Karpas-422 (cell line): ENCODE measurements at regions not wholly inside any gene's neighbourhood (a gene's known extent, or its start where the extent isn't known, plus 50 kb on each side); places are given as distances from the start of the nearest gene placed in this dataset.
"Not testable (repeated sequence)": the region's sequence is repeated elsewhere in the genome, so short reads cannot be mapped to it uniquely, and the experiment has no call there.

ENCODE experiments used
- DNase-seq: peaks from one replicate; pipeline ENCODE4 v3.0.0-alpha.2; 2015
- H2AFZ ChIP-seq: fragments of 200-600 bp; sonication (generic); 2 replicates; pipeline ENCODE4 v1.6.1; 2014; ENCODE audit warnings: antibody characterized with exemption, low read length, mixed read lengths
- H3K27ac ChIP-seq: fragments of 200-600 bp; sonication (generic); 2 replicates; pipeline ENCODE4 v1.5.1; 2014; ENCODE audit warnings: mild to moderate bottlenecking, low read length, moderate library complexity
- H3K27me3 ChIP-seq: fragments of 200-600 bp; sonication (generic); 2 replicates; pipeline ENCODE4 v1.6.1; 2014; ENCODE audit warnings: low read length, mixed read lengths
- H3K36me3 ChIP-seq: fragments of 200-600 bp; sonication (generic); 2 replicates; pipeline ENCODE4 v1.6.1; 2014; ENCODE audit warnings: low read length, mixed read lengths; ENCODE audit not compliant: insufficient read depth
- H3K4me1 ChIP-seq: fragments of 200-600 bp; sonication (generic); 2 replicates; pipeline ENCODE4 v1.6.1; 2014; ENCODE audit warnings: mild to moderate bottlenecking, low read length, mixed read lengths
- H3K4me2 ChIP-seq: fragments of 200-600 bp; sonication (generic); 2 replicates; pipeline ENCODE4 v1.6.1; 2014; ENCODE audit warnings: low read length, low read depth, mild to moderate bottlenecking; ENCODE audit not compliant: poor library complexity, severe bottlenecking
- H3K4me3 ChIP-seq: fragments of 200-600 bp; sonication (generic); 2 replicates; pipeline ENCODE4 v1.5.1; 2014; ENCODE audit warnings: mild to moderate bottlenecking, antibody characterized with exemption, low read length, mixed read lengths
- H3K79me2 ChIP-seq: fragments of 200-600 bp; sonication (generic); 2 replicates; pipeline ENCODE4 v1.6.1; 2014; ENCODE audit warnings: mild to moderate bottlenecking, low read length, mixed read lengths
- H3K9ac ChIP-seq: fragments of 200-600 bp; sonication (generic); 2 replicates; pipeline ENCODE4 v1.6.0; 2014; ENCODE audit warnings: low read length
- H3K9me2 ChIP-seq: fragments of 200-600 bp; sonication (generic), shearing (Covaris generic); replicated peaks from 2 replicates; pipeline ENCODE4 v1.6.0; 2014; ENCODE audit warnings: mild to moderate bottlenecking, low read length, moderate library complexity; ENCODE audit not compliant: insufficient read depth
- H3K9me3 ChIP-seq: fragments of 300-700, 200-600 bp; sonication (generic); 2 replicates; pipeline ENCODE4 v1.6.1; 2014; ENCODE audit warnings: low read length, mixed read lengths
- H4K20me1 ChIP-seq: fragments of 200-600 bp; sonication (generic); 2 replicates; pipeline ENCODE4 v1.6.1; 2014; ENCODE audit warnings: mild to moderate bottlenecking, antibody characterized with exemption, low read length, low read depth; ENCODE audit not compliant: insufficient read depth

GRCh38 chr3:96491868-96492267, 322.5 kb upstream of the EPHA6 start:
- no peaks in the 10 kb centered on the region for H3K27me3 ChIP-seq
- H3K4me3 ChIP-seq: no peak overlapping the region
- H3K4me2 ChIP-seq: no peak overlapping the region
- no peaks in the 10 kb centered on the region for H3K36me3 ChIP-seq
- no peak for DNase-seq
- H3K79me2 ChIP-seq: no peaks in the 10 kb centered on the region
- H3K27ac ChIP-seq: no peak overlapping the region
- peaks cover 35% of the 10 kb centered on the region for H3K9me3 ChIP-seq
- H3K4me1 ChIP-seq: no peaks in the 10 kb centered on the region
- no peak overlapping the region for H3K9ac ChIP-seq
- no peaks in the 10 kb centered on the region for H3K9me2 ChIP-seq
- H2AFZ ChIP-seq: no peak overlapping the region
- H4K20me1 ChIP-seq: no peaks in the 10 kb centered on the region

GRCh38 chr3:96510334-96510733, 304.1 kb upstream of the EPHA6 start:
- no peaks in the 10 kb centered on the region for H3K27me3 ChIP-seq
- no peak overlapping the region for H3K27ac ChIP-seq
- H3K4me1 ChIP-seq: no peaks in the 10 kb centered on the region
- no peak overlapping the region for H2AFZ ChIP-seq
- H4K20me1 ChIP-seq: no peaks in the 10 kb centered on the region
- H3K79me2 ChIP-seq: no peaks in the 10 kb centered on the region
- no peaks in the 10 kb centered on the region for H3K36me3 ChIP-seq
- H3K4me3 ChIP-seq: no peak overlapping the region
- H3K9ac ChIP-seq: no peak overlapping the region
- no peak for DNase-seq
- peaks cover 7% of the 10 kb centered on the region; the same call in 1 of the 2 replicates for H3K9me3 ChIP-seq
- H3K9me2 ChIP-seq: no peaks in the 10 kb centered on the region
- no peak overlapping the region for H3K4me2 ChIP-seq

GRCh38 chr3:96537165-96537564, 277.2 kb upstream of the EPHA6 start:
- no peak overlapping the region for H3K4me2 ChIP-seq
- no peaks in the 10 kb centered on the region for H3K27me3 ChIP-seq
- no peak overlapping the region for H3K27ac ChIP-seq
- no peak for DNase-seq
- H3K79me2 ChIP-seq: no peaks in the 10 kb centered on the region
- no peaks in the 10 kb centered on the region for H3K9me2 ChIP-seq
- H2AFZ ChIP-seq: no peak overlapping the region
- H3K9ac ChIP-seq: no peak overlapping the region
- peaks cover 14% of the 10 kb centered on the region; the same call in 1 of the 2 replicates for H3K9me3 ChIP-seq
- H4K20me1 ChIP-seq: no peaks in the 10 kb centered on the region
- no peaks in the 10 kb centered on the region for H3K4me1 ChIP-seq
- no peaks in the 10 kb centered on the region for H3K36me3 ChIP-seq
- no peak overlapping the region for H3K4me3 ChIP-seq

GRCh38 chr3:96538186-96538585, 276.2 kb upstream of the EPHA6 start:
- Histone ChIP-seq H3K27me3 (no peaks in the 10 kb centered on the region), H3K79me2 (no peaks in the 10 kb centered on the region)

GRCh38 chr3:96548073-96548472, 266.3 kb upstream of the EPHA6 start:
- Histone ChIP-seq H3K79me2 (no peaks in the 10 kb centered on the region), H3K4me1 (no peaks in the 10 kb centered on the region), H3K9me3 (0 out of 2 replicates have a peak, but pooled peaks cover 5% of the 10 kb centered on the region), H3K9me2 (no peaks in the 10 kb centered on the region), H3K27me3 (no peaks in the 10 kb centered on the region), H2AFZ (no peak overlapping the region), H3K4me3 (no peak overlapping the region), H3K27ac (no peak overlapping the region), H3K9ac (no peak overlapping the region), H3K4me2 (no peak overlapping the region), H3K36me3 (no peaks in the 10 kb centered on the region), H4K20me1 (no peaks in the 10 kb centered on the region)
- no peak for DNase-seq

More at GRCh38 chr3:96538186-96538585, 276.2 kb upstream of the EPHA6 start:
- H3K9me2 ChIP-seq: no peaks in the 10 kb centered on the region
- H3K27ac ChIP-seq: no peak overlapping the region
- no peak for DNase-seq
- no peaks in the 10 kb centered on the region for H3K36me3 ChIP-seq
- H3K4me2 ChIP-seq: no peak overlapping the region
- no peak overlapping the region for H3K9ac ChIP-seq
- H3K4me3 ChIP-seq: no peak overlapping the region
- H2AFZ ChIP-seq: no peak overlapping the region
- H3K4me1 ChIP-seq: no peaks in the 10 kb centered on the region
- peaks cover 14% of the 10 kb centered on the region; the same call in 1 of the 2 replicates for H3K9me3 ChIP-seq
- H4K20me1 ChIP-seq: no peaks in the 10 kb centered on the region

- Histone ChIP-seq H3K79me2 (no peaks in the 10 kb centered on the region), H3K9me2 (no peaks in the 10 kb centered on the region), H3K9ac (no peak overlapping the region), H2AFZ (no peak overlapping the region), H3K4me3 (no peak overlapping the region), H3K4me1 (no peaks in the 10 kb centered on the region), H3K36me3 (no peaks in the 10 kb centered on the region), H3K4me2 (no peak overlapping the region), H3K9me3 (peaks cover 9% of the 10 kb centered on the region), H3K27ac (no peak overlapping the region), H3K27me3 (no peaks in the 10 kb centered on the region), H4K20me1 (no peaks in the 10 kb centered on the region)
- no peak for DNase-seq
Observed at GRCh38 chr3:96576935-96577334, 237.5 kb upstream of the EPHA6 start.

- no peak for DNase-seq
- Histone ChIP-seq H3K9me2 (no peaks in the 10 kb centered on the region), H4K20me1 (no peaks in the 10 kb centered on the region), H3K4me1 (no peaks in the 10 kb centered on the region), H3K4me2 (no peak overlapping the region), H3K27ac (no peak overlapping the region), H3K4me3 (no peak overlapping the region), H3K9me3 (no peaks in the 10 kb centered on the region; the same call in 1 of the 2 replicates), H3K79me2 (no peaks in the 10 kb centered on the region), H3K9ac (no peak overlapping the region), H2AFZ (no peak overlapping the region), H3K27me3 (no peaks in the 10 kb centered on the region), H3K36me3 (no peaks in the 10 kb centered on the region)
Observed at GRCh38 chr3:96584066-96584465, 230.3 kb upstream of the EPHA6 start.

GRCh38 chr3:96606865-96607264, 207.5 kb upstream of the EPHA6 start:
- DNase-seq, H3K36me3 ChIP-seq: not testable (repeated sequence)

GRCh38 chr3:96619475-96619874, 194.9 kb upstream of the EPHA6 start:
- Histone ChIP-seq H3K9me3 (no peaks in the 10 kb centered on the region), H4K20me1 (no peaks in the 10 kb centered on the region), H3K79me2 (no peaks in the 10 kb centered on the region), H3K4me2 (no peak overlapping the region), H3K27me3 (no peaks in the 10 kb centered on the region), H3K4me1 (no peaks in the 10 kb centered on the region), H3K9ac (no peak overlapping the region), H3K36me3 (no peaks in the 10 kb centered on the region), H3K4me3 (no peak overlapping the region), H3K9me2 (no peaks in the 10 kb centered on the region), H2AFZ (no peak overlapping the region), H3K27ac (no peak overlapping the region)
- no peak for DNase-seq

More at GRCh38 chr3:96606865-96607264, 207.5 kb upstream of the EPHA6 start:
- H3K4me2 ChIP-seq, H3K4me3 ChIP-seq, H4K20me1 ChIP-seq, H3K4me1 ChIP-seq, H3K27ac ChIP-seq, H3K9me3 ChIP-seq, H2AFZ ChIP-seq, H3K79me2 ChIP-seq, H3K9ac ChIP-seq, H3K27me3 ChIP-seq, H3K9me2 ChIP-seq: not testable (repeated sequence)
